Kidney epithelial cell (primary cell): ENCODE measurements at regions not wholly inside any gene's neighbourhood (a gene's known extent, or its start where the extent isn't known, plus 50 kb on each side); places are given as distances from the start of the nearest gene placed in this dataset.
A peak's percentile ranks its signal among the peaks of the same experiment; 100 is the strongest.

ENCODE experiments used
- DNase-seq: peaks from one replicate; pipeline ENCODE4 v3.0.0-alpha.2; 2010; ENCODE audit warnings: low read depth
- H3K27me3 ChIP-seq: 2 replicates; pipeline ENCODE4 v1.6.0; 2011; ENCODE audit warnings: low read length; ENCODE audit not compliant: control insufficient read depth, insufficient read depth
- H3K36me3 ChIP-seq: 2 replicates; pipeline ENCODE4 v1.5.1; 2011; ENCODE audit warnings: low read length; ENCODE audit not compliant: control insufficient read depth, insufficient read depth
- H3K4me3 ChIP-seq: 2 replicates; pipeline ENCODE4 v1.5.1; 2011; ENCODE audit warnings: low read depth, mild to moderate bottlenecking, control low read depth, low read length
- CTCF ChIP-seq: IDR thresholded peaks from 2 replicates; pipeline ENCODE4 v1.5.1; 2011; ENCODE audit warnings: mild to moderate bottlenecking, moderate library complexity, low read length, control low read depth, inconsistent platforms; ENCODE audit not compliant: insufficient read depth, poor library complexity, severe bottlenecking

DNA sequence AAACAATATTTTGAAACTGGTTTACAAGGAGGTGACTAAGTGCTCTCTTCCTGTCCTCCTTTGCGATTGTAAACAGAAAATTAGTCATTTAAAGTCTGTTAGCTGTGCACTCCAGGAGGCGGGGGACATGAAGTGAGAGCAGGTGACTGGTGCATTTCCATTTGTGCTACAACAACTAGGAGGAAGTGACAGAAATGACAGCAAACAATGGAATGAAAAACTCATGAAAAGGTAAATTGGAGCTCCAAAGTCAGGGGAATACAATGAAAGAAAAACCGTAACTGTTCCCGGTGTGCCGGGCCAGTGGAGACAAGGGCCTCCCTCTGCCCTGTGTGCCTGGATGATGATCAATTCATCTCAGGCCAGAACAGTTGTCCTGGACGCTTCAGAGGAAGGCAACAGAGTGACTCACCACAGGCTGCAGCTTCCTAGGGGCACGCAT is 439.9 kb downstream of the GADD45G start:
- H3K4me3 ChIP-seq: no peak overlapping the region
- no peaks in the 10 kb centered on the region for H3K36me3 ChIP-seq
- H3K27me3 ChIP-seq: no peaks in the 10 kb centered on the region
- no peak for TF ChIP-seq CTCF
- DNase-seq: no peak

DNA sequence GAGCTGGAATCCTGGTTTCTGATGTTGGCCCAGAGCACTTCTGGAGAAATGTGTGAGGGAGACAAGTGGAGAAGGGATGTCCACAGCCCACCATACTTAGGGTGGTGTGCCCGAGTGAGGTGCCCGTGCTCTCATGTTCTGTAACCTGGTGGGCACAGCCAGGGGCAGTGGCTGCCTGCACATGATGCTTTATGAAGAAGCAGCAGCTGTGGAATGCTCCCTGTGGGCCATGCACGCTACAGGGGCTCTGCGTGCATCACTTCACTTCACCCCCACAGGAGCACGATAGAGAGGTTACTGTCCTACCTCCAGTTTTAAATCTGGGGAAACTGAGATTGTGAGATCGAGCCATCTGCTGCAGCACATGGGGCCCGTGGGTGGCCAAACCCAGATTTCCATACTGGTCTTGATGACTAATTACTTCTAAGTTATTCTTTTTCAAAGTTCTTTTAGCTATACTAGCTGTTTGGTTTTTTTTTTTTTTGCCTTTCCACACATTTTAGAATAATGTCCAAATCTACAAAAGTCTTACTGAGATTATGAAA is 441.6 kb downstream of the GADD45G start:
- H3K27me3 ChIP-seq: no peaks in the 10 kb centered on the region
- no peak for TF ChIP-seq CTCF
- H3K36me3 ChIP-seq: no peaks in the 10 kb centered on the region
- no peak for DNase-seq
- H3K4me3 ChIP-seq: no peak overlapping the region

- TF ChIP-seq CTCF: no peak
- Histone ChIP-seq H3K4me3 (no peak overlapping the region), H3K27me3 (no peaks in the 10 kb centered on the region), H3K36me3 (no peaks in the 10 kb centered on the region)
- DNase-seq: no peak
These were observed 443.0 kb downstream of the GADD45G start for GRCh38 chr9:90047828-90048227.

- Histone ChIP-seq H3K27me3 (no peaks in the 10 kb centered on the region), H3K36me3 (no peaks in the 10 kb centered on the region), H3K4me3 (no peak overlapping the region)
- DNase-seq: no peak
- no peak for TF ChIP-seq CTCF
These were observed 447.6 kb downstream of the GADD45G start for GRCh38 chr9:90052366-90052765.

- no peaks in the 10 kb centered on the region for H3K27me3 ChIP-seq
- no peak for DNase-seq
- TF ChIP-seq CTCF: peak; percentile 28
- no peaks in the 10 kb centered on the region for H3K36me3 ChIP-seq
- H3K4me3 ChIP-seq: no peak overlapping the region
These were observed 448.2 kb downstream of the GADD45G start for GRCh38 chr9:90053027-90053426.

- H3K4me3 ChIP-seq: no peak overlapping the region
- no peak for DNase-seq
- H3K36me3 ChIP-seq: no peaks in the 10 kb centered on the region
- no peak for TF ChIP-seq CTCF
- no peaks in the 10 kb centered on the region for H3K27me3 ChIP-seq
These were observed 450.0 kb downstream of the GADD45G start for GRCh38 chr9:90054810-90055209.
